Epithelial cell of esophagus (primary cell): ENCODE measurements at regions not wholly inside any gene's neighbourhood (a gene's known extent, or its start where the extent isn't known, plus 50 kb on each side); places are given as distances from the start of the nearest gene placed in this dataset.

Experiments
- DNase-seq: peaks from one replicate; pipeline ENCODE4 v3.0.0; 2010; ENCODE audit warnings: low read depth
- H3K4me3 ChIP-seq: 2 replicates; pipeline ENCODE4 v1.5.1; 2011; ENCODE audit warnings: mild to moderate bottlenecking, low read length, control low read depth
- CTCF ChIP-seq: IDR thresholded peaks from 2 replicates; pipeline ENCODE4 v1.5.1; 2011; ENCODE audit warnings: low read depth, mild to moderate bottlenecking, low read length, control low read depth, inconsistent platforms; ENCODE audit not compliant: insufficient read depth; ENCODE audit errors: missing control alignments

DNA sequence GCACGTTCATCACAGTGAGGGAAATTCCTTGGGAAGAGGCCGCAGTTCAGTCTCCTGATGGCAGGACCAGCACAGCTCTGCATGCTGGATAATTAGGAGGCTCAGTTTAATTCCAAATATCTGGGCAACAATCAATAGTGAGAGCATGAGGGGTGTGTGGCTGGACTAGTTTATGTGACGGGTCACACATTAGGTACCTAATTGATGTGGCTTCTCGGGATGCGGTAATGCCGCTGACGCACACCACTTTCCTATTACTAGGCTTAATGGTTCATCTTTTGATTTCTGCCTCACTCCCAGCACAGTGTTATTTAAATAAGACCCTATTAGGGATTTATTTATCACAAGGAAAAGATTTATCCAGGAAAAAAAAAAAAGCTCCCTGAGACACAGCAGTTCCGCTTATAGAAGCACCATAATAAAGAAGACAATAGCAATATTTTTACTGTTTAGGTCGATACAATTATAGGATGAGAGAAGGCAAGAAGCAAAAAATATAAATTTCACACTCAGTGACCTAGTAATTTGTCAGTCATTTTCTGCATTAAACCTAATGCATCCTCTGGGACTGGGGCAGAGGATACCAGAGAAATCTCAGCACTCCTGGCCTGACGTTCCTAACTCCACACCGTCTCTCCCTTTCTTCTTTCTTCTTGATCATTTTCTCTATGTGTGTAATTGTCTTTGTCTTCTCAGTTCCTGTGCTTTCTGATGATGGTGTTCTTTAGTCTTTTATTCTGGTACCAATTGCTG is 264.7 kb upstream of the SLC14A2 start:
- no peak for TF ChIP-seq CTCF

DNA sequence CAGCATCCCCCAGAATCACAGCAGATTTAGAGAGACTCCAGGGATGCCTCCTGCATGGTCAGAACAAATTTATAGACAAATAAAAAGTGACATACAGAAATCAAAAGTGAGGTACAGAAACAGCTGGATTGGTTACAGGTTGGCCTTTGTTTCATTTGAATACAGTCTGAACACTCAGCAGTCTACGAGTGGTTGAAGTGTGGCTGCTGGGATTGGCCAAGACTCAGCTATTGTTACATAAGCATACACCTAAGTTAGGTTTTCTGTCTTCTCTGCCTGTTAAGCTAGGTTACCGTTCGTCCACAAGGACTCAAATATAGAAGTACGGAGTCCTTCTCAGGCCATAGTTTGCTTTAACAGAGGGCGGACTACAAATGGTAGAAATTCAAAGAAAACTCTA is 262.4 kb upstream of the SLC14A2 start:
- TF ChIP-seq CTCF, result no peak
- peak; percentile 54 for DNase-seq
- no peak overlapping the region for H3K4me3 ChIP-seq

More for the DNA sequence above, 264.7 kb upstream of the SLC14A2 start:
- DNase-seq, result no peak
- no peak overlapping the region for H3K4me3 ChIP-seq

DNA sequence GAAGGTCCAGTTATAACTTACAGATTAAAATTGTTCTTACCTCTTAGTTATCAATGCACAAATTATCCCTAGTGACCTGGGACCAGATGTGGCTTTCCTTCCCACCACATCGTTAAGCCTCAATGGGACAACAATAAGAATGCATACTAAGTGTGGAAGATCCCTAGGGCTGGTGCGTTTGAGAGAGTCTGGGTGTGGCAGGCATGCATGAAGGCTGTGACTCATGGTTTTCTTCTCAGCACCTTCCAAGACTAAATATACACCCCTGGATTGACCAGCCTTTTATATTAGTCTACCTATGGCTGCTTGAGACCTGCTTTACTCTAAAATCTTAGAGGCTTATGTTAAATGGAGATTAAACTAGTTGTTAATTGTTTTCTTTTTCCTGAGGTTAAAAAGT is 261.7 kb upstream of the SLC14A2 start:
- H3K4me3 ChIP-seq, result no peak overlapping the region
- peak; percentile 84 for DNase-seq
- no peak for TF ChIP-seq CTCF

DNA sequence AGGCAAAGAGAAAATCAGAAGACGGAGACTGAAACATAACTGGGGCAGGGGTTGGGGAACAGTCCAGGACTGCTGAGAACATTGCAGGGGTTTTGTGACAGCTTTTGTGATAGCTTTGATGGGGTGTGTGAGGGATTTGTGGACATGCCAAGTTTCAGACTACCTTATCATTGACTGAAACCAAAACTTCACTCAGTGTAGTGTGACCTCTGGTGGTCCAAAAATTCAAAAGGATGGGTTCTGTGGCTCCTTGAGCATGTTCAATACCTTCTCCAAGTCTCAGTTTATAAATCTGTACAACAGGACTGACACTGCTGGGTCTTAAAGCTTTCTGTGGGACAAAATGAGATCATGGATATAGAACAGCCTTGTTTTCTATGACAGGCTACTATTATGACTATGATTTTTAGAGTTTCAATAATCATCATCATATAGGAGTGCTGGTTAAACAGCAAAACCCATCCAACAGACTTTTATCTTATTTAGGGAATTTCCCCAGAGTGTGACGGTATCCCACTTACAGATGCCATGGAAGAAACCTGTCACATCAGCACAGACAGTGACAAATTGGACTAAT is 259.2 kb upstream of the SLC14A2 start:
- TF ChIP-seq CTCF, result no peak
- H3K4me3 ChIP-seq, result no peak overlapping the region
- DNase-seq, result no peak

- no peak overlapping the region for H3K4me3 ChIP-seq
- DNase-seq, result peak; percentile 9
- no peak for TF ChIP-seq CTCF
Measured at GRCh38 chr18:45357686-45358470, 257.4 kb upstream of the SLC14A2 start.

GRCh38 chr18:45359275-45360009 is 255.8 kb upstream of the SLC14A2 start:
- H3K4me3 ChIP-seq, result no peak overlapping the region
- no peak for DNase-seq
- TF ChIP-seq CTCF, result no peak
